ENCODE measurements at regions not wholly inside any gene's neighbourhood (a gene's known extent, or its start where the extent isn't known, plus 50 kb on each side); places are given as distances from the start of the nearest gene placed in this dataset.

DNA sequence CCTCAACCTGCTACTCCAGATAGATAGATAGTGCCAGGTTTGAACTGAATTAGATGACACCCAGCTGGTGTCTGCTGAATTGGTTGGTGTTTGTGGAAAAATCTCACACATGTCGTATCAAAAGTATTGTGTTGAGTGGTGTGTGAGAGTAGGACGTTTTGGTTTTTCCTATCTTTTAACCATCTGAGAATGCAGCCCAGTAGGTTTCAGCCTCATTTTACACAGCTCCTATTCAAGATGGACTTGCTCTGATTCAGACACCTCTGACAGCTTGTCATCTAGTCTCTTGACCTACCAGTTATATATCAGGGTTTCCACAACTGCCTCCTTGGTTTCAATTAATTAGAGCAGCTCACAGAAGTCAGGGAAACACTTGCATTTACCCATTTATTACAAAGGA, 254.4 kb downstream of the KTN1 start:
- TF ChIP-seq, protein P1, sequence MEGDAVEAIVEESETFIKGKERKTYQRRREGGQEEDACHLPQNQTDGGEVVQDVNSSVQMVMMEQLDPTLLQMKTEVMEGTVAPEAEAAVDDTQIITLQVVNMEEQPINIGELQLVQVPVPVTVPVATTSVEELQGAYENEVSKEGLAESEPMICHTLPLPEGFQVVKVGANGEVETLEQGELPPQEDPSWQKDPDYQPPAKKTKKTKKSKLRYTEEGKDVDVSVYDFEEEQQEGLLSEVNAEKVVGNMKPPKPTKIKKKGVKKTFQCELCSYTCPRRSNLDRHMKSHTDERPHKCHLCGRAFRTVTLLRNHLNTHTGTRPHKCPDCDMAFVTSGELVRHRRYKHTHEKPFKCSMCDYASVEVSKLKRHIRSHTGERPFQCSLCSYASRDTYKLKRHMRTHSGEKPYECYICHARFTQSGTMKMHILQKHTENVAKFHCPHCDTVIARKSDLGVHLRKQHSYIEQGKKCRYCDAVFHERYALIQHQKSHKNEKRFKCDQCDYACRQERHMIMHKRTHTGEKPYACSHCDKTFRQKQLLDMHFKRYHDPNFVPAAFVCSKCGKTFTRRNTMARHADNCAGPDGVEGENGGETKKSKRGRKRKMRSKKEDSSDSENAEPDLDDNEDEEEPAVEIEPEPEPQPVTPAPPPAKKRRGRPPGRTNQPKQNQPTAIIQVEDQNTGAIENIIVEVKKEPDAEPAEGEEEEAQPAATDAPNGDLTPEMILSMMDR (IDR thresholded peaks at IDR 0.05), result no peak
- no peak for TF ChIP-seq POLR2A (IDR thresholded peaks at IDR 0.05)
